ENCODE measurements at regions not wholly inside any gene's neighbourhood (a gene's known extent, or its start where the extent isn't known, plus 50 kb on each side); places are given as distances from the start of the nearest gene placed in this dataset.
"Not testable (repeated sequence)": the region's sequence is repeated elsewhere in the genome, so short reads cannot be mapped to it uniquely, and the experiment has no call there.

DNA sequence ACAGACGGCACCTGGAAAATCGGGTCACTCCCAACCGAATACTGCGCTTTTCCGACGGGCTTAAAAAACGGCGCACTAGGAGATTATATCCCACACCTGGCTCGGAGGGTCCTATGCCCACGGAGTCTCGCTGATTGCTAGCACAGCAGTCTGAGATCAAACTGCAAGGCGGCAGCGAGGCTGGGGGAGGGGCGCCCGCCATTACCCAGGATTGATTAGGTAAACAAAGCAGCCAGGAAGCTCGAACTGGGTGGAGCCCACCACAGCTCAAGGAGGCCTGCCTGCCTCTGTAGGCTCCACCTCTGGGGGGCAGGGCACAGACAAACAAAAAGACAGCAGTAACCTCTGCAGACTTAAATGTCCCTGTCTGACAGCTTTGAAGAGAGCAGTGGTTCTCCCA lies 64.5 kb downstream of the SLC30A10 start:
- DNase-seq = not testable (repeated sequence)

- DNase-seq = no peak
Observed at GRCh38 chr1:219862366-219862765, 66.0 kb downstream of the SLC30A10 start.

DNA sequence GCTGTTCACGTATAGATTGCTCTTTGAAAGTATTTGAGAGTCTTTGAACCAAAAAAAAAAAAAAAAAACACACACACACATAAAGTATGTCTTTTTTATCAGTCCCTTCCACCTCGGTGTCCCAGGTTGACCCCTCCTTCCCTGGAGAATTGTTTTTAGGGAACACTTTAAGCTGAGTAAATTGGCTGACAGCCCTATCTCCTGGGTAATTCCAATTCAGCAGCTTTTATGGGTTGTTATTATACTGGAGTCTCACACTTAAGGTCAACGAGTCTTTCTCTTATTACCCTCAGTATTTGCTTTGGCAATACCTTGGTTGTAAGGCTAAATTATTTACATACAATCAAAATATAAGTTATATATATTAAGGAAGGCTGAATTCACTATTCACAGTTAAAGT lies 69.4 kb downstream of the SLC30A10 start:
- no peak for DNase-seq

DNA sequence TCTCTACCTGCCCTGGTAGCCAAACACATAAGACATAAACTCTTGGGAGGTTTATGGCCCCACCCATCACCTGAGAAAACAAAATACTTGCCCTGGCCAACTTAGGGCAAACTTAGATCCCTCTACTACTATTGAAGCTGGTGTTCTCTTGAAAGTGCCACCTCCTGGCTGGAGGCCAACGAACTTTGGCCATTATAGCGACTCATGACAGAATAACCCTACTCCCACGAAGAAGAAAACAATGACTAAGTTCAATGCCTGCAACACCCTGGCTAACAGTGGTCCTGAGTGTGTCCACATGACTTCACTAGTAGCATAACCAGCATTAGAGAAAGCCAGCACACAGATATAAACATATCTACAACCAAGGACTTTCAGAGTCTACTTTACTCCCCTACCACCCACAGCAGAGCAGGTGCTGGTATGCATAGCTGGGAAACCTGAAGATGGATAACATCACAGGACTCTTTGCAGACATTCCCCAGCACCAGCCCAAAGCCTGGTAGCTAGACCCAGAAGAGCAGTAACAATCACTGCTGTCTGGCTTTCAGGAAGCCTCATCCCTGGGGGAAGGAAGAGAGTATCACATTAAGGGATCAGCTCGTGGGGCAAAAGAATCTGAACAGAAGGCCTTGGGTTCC lies 81.0 kb downstream of the SLC30A10 start:
- no peak for DNase-seq

GRCh38 chr1:219839595-219839994 lies 88.8 kb downstream of the SLC30A10 start:
- not testable (repeated sequence) for DNase-seq

GRCh38 chr1:219837994-219838294 lies 90.4 kb downstream of the SLC30A10 start:
- no peak for DNase-seq

DNA sequence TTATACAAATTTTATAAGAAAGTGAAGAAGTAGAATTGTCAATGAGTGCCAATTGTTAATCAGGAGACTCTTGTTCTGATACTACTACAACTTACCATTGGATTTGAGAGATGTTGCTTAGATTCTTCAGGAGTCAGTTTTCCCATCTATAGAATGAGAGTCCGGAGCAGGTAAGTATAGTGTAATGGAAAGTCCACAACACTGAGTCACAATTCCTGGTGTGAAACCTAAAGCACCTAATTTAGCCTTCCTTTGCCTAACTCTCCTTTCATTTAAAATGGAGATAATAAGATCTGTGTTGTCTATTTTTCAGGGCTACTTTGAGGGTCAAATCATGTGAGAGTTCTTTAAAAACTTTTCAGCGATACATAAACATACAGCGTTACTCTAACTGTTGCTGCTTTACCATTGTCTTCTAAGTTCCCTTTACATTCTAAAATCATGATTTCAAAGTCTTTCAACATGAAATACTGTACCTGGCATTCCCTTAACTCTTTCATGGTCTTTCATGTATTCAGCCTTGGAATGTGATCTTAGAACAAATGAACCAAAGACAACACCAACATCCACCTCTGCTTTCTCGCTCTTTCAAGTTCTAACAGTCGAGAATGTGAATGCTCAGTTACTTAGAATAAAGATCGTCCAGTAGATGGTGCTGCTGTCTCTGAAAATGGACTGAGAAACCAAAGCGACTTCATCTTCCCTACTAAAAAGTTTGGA lies 90.9 kb downstream of the SLC30A10 start:
- DNase-seq = peak; percentile 18 to 72

DNA sequence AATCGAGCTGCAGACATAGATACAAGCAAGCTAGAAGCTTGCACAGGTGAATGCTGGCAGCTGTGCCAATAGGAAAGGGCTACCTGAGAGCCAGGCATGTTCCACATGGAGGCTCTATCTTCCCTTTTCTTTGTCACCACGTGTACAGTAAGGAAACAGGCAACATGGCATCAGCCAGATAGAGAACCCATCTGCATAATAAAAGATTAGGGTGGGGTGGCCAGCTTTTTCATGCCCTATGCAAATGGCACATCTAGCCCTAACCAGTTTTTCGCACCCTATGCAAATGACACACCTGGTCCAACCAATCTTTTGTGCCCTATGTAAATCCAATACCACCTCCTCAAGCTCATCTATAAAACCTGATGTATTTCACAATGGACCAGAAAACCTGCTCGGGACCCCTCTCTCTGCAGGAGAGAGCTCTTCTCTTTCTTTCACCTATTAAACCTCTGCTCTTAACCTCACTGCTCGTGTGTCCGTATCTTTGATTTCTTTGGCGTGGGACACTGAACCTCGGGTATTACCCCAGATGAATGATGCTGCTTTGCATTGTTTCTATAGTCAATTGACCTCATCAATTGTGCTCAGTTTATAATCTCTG lies 93.9 kb downstream of the SLC30A10 start:
- DNase-seq = no peak

- no peak for DNase-seq
Observed at GRCh38 chr1:219833214-219833815, 95.0 kb downstream of the SLC30A10 start.

DNA sequence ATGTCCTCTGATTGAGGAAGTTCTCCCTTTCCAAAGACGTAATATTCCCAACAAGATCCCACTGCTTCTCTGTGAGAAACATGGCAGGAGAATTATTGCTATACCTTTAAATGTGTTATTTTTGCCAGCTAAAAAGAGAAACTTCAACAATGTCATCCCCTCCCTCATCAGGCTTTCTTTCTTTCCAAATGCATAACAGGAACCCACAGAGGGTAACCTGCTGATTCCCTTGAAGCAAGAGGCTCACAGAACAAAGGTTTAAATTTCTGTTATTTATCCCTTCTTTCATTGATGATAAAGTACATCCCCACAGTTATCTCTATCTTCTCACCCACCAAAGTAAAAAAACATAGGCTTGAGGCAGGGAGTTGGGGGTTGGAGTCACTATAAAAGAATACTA lies 102.1 kb downstream of the SLC30A10 start:
- no peak for DNase-seq

DNA sequence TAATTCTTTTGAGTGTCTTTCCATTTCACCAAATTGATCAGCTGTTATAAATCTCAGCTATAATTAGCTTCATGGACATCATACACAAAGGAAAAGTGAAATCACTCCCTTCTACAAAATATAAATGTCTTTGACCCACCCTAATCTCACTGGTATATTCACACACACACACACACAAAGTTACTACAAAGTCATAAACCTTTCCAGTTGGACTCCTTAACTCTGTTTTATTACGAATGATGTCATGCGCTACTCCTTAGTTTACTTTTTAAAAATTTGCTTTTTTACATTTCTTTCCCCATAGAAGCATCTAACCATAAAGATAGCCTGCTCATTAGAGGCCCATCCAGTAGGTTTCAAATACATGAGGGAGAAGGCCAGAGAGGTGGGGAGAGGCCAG lies 103.0 kb downstream of the SLC30A10 start:
- no peak for DNase-seq

- no peak for DNase-seq
Observed at GRCh38 chr1:219824338-219824737, 104.0 kb downstream of the SLC30A10 start.

DNA sequence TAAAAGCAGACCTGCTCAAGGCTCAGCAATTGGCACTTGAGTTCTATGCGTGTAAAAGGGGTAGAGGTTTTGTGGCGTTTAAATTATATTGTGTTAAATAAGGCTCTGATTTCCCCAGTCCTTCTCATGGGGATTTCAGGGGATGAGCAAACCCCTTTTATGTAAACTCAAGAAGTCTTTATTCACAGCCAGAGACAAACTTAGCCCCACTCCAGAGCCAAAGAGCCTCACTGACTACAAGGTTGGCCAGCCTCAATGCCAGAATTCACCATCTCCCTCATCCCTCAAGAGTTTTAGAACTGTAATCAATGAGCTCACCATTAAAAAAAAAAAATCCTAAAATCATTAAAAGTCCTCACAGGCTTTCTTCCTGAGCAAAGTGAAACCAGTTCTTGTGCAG lies 107.8 kb downstream of the SLC30A10 start:
- DNase-seq = no peak

- DNase-seq = no peak
Observed at GRCh38 chr1:219817914-219818313, 110.4 kb downstream of the SLC30A10 start.

GRCh38 chr1:219813294-219813693 lies 115.1 kb downstream of the SLC30A10 start:
- DNase-seq = no peak

DNA sequence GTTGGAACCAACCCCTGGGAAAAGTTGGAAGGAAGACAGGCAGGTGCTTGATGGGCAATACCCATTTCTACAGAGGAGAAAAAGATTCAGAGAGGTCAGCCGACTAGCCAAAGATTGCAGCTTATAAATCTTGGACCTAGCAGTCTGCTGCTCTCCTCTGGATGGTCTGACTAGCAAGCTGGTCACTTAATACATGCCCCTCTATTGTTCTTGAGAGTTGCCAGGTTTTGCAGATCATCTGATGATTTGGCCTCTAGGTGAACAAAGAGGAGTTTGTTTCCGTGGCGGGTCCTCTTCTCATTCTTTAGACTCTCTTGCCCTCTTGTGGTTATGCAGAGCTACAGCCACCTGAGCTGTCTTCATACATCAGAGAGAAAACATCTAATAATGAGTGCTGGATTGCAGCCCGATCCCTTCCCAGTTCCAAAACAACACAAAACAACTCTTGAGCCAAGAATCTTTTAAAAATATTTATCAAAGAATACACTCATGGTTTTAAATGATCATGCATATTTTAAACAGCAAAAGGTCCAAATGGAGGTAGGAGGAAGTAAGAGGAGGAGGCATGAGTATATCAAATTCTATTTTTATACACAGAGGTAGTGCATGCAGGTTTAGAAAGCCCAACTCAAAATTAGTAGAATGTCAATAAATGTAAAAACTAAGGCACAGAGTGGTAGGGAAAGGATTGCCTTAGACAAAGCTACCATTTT lies 115.7 kb downstream of the SLC30A10 start:
- DNase-seq = peak; percentile 4 to 70

DNA sequence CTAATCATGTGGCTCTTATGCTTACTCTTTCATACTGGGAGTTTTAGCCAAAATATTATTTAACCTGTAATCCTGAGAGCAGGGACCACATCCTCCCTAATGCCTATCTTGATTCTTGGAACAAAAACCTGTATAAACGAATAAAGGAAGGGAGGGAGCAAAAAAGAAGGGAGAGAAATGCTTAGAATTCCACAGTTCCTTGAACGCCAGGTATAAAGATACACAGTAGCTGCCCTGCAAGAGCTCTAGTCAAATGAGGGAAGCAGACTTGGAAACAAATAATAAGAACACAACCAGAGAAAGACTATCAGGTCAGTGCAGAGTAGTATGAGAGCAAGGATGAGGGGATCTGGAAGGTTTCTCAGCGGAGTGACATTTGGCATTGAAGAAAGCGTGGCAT lies 116.3 kb downstream of the SLC30A10 start:
- no peak for DNase-seq

- no peak for DNase-seq
Observed at GRCh38 chr1:219810451-219810850, 117.9 kb downstream of the SLC30A10 start.

GRCh38 chr1:219808790-219809189 lies 119.6 kb downstream of the SLC30A10 start:
- no peak for DNase-seq

- DNase-seq = no peak
Observed at GRCh38 chr1:219806642-219807041, 121.7 kb downstream of the SLC30A10 start.

DNA sequence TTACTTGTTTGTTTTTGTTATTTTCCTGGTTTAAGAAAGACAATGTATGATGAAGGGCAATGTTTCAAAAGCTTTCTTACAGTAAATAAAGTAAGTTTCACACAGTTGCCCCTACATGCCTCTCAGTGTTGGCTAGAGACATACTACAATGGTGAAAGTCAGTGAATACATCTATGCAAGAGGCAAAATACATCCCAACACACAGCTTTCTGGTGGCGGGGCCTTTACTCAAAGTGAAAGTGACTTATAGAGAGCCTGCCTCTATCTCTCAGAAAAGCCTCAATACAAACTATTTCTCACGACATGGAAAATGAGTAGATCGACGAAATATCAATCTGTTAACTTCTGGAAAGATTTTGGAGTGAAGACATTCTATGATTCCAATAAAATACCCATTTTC lies 122.3 kb downstream of the SLC30A10 start:
- no peak for DNase-seq

DNA sequence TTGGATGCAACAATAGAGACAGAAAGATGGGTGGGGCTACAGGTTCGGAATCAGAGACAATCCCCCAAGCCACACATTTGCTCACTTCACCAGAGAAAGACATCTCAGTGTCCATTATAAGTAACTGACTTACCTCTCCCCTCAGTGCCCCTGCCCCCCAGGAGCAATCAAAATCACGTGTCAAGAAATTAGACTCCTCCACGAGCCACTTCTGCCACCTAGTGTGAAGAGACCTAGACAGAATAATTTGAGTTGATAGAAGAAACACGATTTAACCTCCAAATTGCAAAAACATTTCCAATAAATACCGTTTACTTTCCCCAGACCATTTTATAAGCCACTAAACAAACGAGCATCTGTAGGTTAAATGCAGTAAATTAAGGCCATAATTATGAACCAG lies 123.2 kb downstream of the SLC30A10 start:
- DNase-seq = no peak

- no peak for DNase-seq
Observed at GRCh38 chr1:219801156-219801820, 127.1 kb downstream of the SLC30A10 start.
